ENCODE measurements at regions not wholly inside any gene's neighbourhood (a gene's known extent, or its start where the extent isn't known, plus 50 kb on each side); places are given as distances from the start of the nearest gene placed in this dataset.

- TF ChIP-seq POLR2A (IDR thresholded peaks at IDR 0.05), result no peak
- TF ChIP-seq CTCF (IDR thresholded peaks at IDR 0.05), result no peak
These were observed 192.9 kb upstream of the LRRN1 start for GRCh38 chr3:3606321-3606720.

Data from uterus (tissue), 2 donors.